ENCODE measurements at regions not wholly inside any gene's neighbourhood (a gene's known extent, or its start where the extent isn't known, plus 50 kb on each side); places are given as distances from the start of the nearest gene placed in this dataset.

DNA sequence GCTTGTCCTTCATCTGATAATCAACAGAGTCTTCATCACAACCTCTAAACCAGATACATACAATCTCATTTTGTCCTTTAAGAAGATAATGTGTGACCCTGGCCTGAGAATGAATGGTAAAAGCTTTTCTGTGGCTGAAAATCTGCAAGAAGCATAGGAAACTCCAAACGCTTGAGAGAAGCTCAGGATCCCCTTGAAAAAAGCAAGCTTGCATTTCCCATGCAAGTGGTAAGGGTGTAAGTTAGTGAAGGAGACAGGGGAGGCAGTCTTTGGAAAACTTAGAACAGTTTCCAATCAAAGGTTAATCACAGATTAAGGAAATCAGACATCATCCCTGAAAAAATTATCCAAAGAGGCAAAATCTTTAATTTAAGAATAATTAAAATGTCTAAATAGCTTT lies 413.6 kb upstream of the SALL3 start:
- TF ChIP-seq HDAC2 (CRISPR knock-in tag; IDR thresholded peaks at IDR 0.05) (no peak), SNRNP70 (IDR thresholded peaks at IDR 0.05; ENCODE audit: low read depth, low read length) (no peak), ZNF547 (CRISPR knock-in tag; IDR thresholded peaks at IDR 0.05) (no peak), FOXA1 (IDR thresholded peaks at IDR 0.05) (no peak), FOXA1 (CRISPR knock-in tag; IDR thresholded peaks at IDR 0.05) (no peak), MAZ (IDR thresholded peaks at IDR 0.05; ENCODE audit: borderline replicate concordance, low read depth, low read length) (no peak), MAZ (CRISPR knock-in tag; IDR thresholded peaks at IDR 0.05; ENCODE audit: low read depth) (no peak)
- TF ChIP-seq, protein P1, sequence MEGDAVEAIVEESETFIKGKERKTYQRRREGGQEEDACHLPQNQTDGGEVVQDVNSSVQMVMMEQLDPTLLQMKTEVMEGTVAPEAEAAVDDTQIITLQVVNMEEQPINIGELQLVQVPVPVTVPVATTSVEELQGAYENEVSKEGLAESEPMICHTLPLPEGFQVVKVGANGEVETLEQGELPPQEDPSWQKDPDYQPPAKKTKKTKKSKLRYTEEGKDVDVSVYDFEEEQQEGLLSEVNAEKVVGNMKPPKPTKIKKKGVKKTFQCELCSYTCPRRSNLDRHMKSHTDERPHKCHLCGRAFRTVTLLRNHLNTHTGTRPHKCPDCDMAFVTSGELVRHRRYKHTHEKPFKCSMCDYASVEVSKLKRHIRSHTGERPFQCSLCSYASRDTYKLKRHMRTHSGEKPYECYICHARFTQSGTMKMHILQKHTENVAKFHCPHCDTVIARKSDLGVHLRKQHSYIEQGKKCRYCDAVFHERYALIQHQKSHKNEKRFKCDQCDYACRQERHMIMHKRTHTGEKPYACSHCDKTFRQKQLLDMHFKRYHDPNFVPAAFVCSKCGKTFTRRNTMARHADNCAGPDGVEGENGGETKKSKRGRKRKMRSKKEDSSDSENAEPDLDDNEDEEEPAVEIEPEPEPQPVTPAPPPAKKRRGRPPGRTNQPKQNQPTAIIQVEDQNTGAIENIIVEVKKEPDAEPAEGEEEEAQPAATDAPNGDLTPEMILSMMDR (CRISPR knock-in tag; IDR thresholded peaks at IDR 0.05), result no peak
- TF ChIP-seq, protein P2, sequence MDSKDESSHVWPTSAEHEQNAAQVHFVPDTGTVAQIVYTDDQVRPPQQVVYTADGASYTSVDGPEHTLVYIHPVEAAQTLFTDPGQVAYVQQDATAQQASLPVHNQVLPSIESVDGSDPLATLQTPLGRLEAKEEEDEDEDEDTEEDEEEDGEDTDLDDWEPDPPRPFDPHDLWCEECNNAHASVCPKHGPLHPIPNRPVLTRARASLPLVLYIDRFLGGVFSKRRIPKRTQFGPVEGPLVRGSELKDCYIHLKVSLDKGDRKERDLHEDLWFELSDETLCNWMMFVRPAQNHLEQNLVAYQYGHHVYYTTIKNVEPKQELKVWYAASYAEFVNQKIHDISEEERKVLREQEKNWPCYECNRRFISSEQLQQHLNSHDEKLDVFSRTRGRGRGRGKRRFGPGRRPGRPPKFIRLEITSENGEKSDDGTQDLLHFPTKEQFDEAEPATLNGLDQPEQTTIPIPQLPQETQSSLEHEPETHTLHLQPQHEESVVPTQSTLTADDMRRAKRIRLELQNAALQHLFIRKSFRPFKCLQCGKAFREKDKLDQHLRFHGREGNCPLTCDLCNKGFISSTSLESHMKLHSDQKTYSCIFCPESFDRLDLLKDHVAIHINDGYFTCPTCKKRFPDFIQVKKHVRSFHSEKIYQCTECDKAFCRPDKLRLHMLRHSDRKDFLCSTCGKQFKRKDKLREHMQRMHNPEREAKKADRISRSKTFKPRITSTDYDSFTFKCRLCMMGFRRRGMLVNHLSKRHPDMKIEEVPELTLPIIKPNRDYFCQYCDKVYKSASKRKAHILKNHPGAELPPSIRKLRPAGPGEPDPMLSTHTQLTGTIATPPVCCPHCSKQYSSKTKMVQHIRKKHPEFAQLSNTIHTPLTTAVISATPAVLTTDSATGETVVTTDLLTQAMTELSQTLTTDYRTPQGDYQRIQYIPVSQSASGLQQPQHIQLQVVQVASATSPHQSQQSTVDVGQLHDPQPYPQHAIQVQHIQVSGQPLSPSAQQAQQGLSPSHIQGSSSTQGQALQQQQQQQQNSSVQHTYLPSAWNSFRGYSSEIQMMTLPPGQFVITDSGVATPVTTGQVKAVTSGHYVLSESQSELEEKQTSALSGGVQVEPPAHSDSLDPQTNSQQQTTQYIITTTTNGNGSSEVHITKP (CRISPR knock-in tag; IDR thresholded peaks at IDR 0.05; ENCODE audit: low read depth), result no peak

Measured in HepG2 (cell line).